Body of pancreas (tissue), 4 donors: ENCODE measurements at regions not wholly inside any gene's neighbourhood (a gene's known extent, or its start where the extent isn't known, plus 50 kb on each side); places are given as distances from the start of the nearest gene placed in this dataset.

ENCODE experiments used
- ATAC-seq: fragments of 150-250 bp; one replicate; pipeline ENCODE4 v1.9.1; 2016
- DNase-seq, 4 donors: peaks; one replicate each; pipeline ENCODE4 v3.0.0-alpha.2; 2019
- H3K27ac ChIP-seq, 4 donors: fragments of 200-600 bp; sonication (generic); 1 replicate in 3 of 4; 2 replicates in 1 of 4; pipeline versions ENCODE4 v1.5.1 to v1.6.1; 2016 to 2019; ENCODE audit warnings: mild to moderate bottlenecking in 1 of 4, mixed read lengths in 1 of 4, moderate library complexity in 1 of 4
- H3K27me3 ChIP-seq, 2 donors: fragments of 200-600 bp; sonication (generic); one replicate each; pipeline ENCODE4 v1.6.0; 2016; ENCODE audit warnings: mild to moderate bottlenecking in 1 of 2
- H3K36me3 ChIP-seq, 2 donors: fragments of 200-600 bp; sonication (generic); replicated peaks in 1 of 2; 2 replicates each; pipeline ENCODE4 v1.5.1; 2016; ENCODE audit warnings: low read depth in 2 of 2; ENCODE audit not compliant: insufficient read depth in 1 of 2
- H3K4me1 ChIP-seq: fragments of 200-600 bp; sonication (generic); one replicate; pipeline ENCODE4 v1.6.0; 2016
- H3K4me3 ChIP-seq, 2 donors: fragments of 200-600 bp; sonication (generic); 1 replicate in 1 of 2; 2 replicates in 1 of 2; pipeline ENCODE4 v1.5.1; 2016 to 2019
- H3K9me3 ChIP-seq, 3 donors: fragments of 200-600 bp; sonication (generic); 1 replicate in 2 of 3; 2 replicates in 1 of 3; pipeline ENCODE4 v1.5.1; 2016
- CTCF ChIP-seq, 7 experiments: fragments of 450-650 bp in 4 of 7; fragments of 200-600 bp in 3 of 7; sonication (generic) in 3 of 7; IDR thresholded peaks; one replicate each; pipeline ENCODE4 v1.5.1; 2016 to 2019; ENCODE audit warnings: antibody characterized with exemption in 7 of 7
- POLR2A ChIP-seq, 3 donors: fragments of 450-650 bp; IDR thresholded peaks; one replicate each; pipeline ENCODE4 v1.6.1; 2016; ENCODE audit warnings: antibody characterized with exemption in 3 of 3, mild to moderate bottlenecking in 2 of 3
- WGBS, 2 donors: methylation state at CpG; one replicate each; pipeline ENCODE4 v1.1.5; 2017; 5-methylcytosine and 5-hydroxymethylcytosine counted together
- intact Hi-C: fragments of 100-400 bp; cut with DNase I; formaldehyde crosslinking; loops from one replicate; pipeline ENCODE4 v1.15.1; 2023

- TF ChIP-seq CTCF (IDR thresholded peaks at IDR 0.05): no peak
- TF ChIP-seq POLR2A (IDR thresholded peaks at IDR 0.05): no peak
- Histone ChIP-seq H3K4me3 (no peak overlapping the region), H3K36me3 (no peaks in the 10 kb centered on the region), H3K27ac (no peak overlapping the region), H3K4me1 (no peaks in the 10 kb centered on the region), H3K9me3 (no peaks in the 10 kb centered on the region), H3K27me3 (no peaks in the 10 kb centered on the region)
- intact Hi-C loops: no loop called here
- ATAC-seq (no peak), DNase-seq (no peak)
These were observed 301.6 kb upstream of the ADGRB3 start for GRCh38 chr6:68333442-68333841.

GRCh38 chr6:68328156-68328555 lies 306.9 kb upstream of the ADGRB3 start:
- H3K9me3 ChIP-seq: no peaks in the 10 kb centered on the region
- WGBS, 2 donors: 76% methylated on average over 2 of the region's 2 CpGs
- H3K27me3 ChIP-seq: no peaks in the 10 kb centered on the region
- no peak overlapping the region for H3K4me3 ChIP-seq
- no peak for ATAC-seq
- DNase-seq: no peak
- H3K4me1 ChIP-seq: no peaks in the 10 kb centered on the region
- intact Hi-C loops: no loop called here
- TF ChIP-seq POLR2A (IDR thresholded peaks at IDR 0.05): no peak
- no peak overlapping the region for H3K27ac ChIP-seq
- H3K36me3 ChIP-seq: no peaks in the 10 kb centered on the region

GRCh38 chr6:68326762-68327161 lies 308.3 kb upstream of the ADGRB3 start:
- ATAC-seq (no peak), DNase-seq (no peak)
- Histone ChIP-seq H3K9me3 (no peaks in the 10 kb centered on the region), H3K4me3 (no peak overlapping the region), H3K36me3 (no peaks in the 10 kb centered on the region), H3K4me1 (no peaks in the 10 kb centered on the region), H3K27ac (no peak overlapping the region), H3K27me3 (no peaks in the 10 kb centered on the region)
- TF ChIP-seq CTCF (IDR thresholded peaks at IDR 0.05): no peak
- TF ChIP-seq POLR2A (IDR thresholded peaks at IDR 0.05): no peak
- intact Hi-C loops: no loop called here
- WGBS, 2 donors: 61 to 65% methylated on average over 4 of the region's 4 CpGs

GRCh38 chr6:68317366-68317765 lies 317.7 kb upstream of the ADGRB3 start:
- Histone ChIP-seq H3K36me3 (no peaks in the 10 kb centered on the region), H3K9me3 (no peaks in the 10 kb centered on the region), H3K27me3 (no peaks in the 10 kb centered on the region), H3K4me1 (no peaks in the 10 kb centered on the region), H3K4me3 (no peak overlapping the region), H3K27ac (no peak overlapping the region)
- ATAC-seq (no peak), DNase-seq (no peak)
- TF ChIP-seq POLR2A (IDR thresholded peaks at IDR 0.05): no peak
- TF ChIP-seq CTCF (IDR thresholded peaks at IDR 0.05): no peak
- intact Hi-C loops: no loop called here
- 33% methylated on average over 2 of the region's 2 CpGs for WGBS, 2 donors

- no peak overlapping the region for H3K27ac ChIP-seq
- H3K9me3 ChIP-seq: no peaks in the 10 kb centered on the region
- no peak overlapping the region for H3K4me3 ChIP-seq
- ATAC-seq (no peak), DNase-seq (no peak)
- no peaks in the 10 kb centered on the region for H3K27me3 ChIP-seq
- TF ChIP-seq POLR2A (IDR thresholded peaks at IDR 0.05) (no peak), CTCF (IDR thresholded peaks at IDR 0.05) (no peak)
- H3K4me1 ChIP-seq: no peaks in the 10 kb centered on the region
- intact Hi-C loops: no loop called here
- H3K36me3 ChIP-seq: no peaks in the 10 kb centered on the region
- WGBS, 2 donors: 41 to 52% methylated on average over 1 of the region's 1 CpG
These were observed 321.2 kb upstream of the ADGRB3 start for GRCh38 chr6:68313911-68314310.
